LNCAP (cell line): ENCODE measurements at regions not wholly inside any gene's neighbourhood (a gene's known extent, or its start where the extent isn't known, plus 50 kb on each side); places are given as distances from the start of the nearest gene placed in this dataset.

ENCODE experiments used
- TF ChIP-seq, protein P1 (sequence below): fragments of 450-650 bp; IDR thresholded peaks from 2 replicates; pipeline ENCODE4 v1.5.1; 2017; ENCODE audit warnings: mild to moderate bottlenecking

- TF ChIP-seq, protein P1, sequence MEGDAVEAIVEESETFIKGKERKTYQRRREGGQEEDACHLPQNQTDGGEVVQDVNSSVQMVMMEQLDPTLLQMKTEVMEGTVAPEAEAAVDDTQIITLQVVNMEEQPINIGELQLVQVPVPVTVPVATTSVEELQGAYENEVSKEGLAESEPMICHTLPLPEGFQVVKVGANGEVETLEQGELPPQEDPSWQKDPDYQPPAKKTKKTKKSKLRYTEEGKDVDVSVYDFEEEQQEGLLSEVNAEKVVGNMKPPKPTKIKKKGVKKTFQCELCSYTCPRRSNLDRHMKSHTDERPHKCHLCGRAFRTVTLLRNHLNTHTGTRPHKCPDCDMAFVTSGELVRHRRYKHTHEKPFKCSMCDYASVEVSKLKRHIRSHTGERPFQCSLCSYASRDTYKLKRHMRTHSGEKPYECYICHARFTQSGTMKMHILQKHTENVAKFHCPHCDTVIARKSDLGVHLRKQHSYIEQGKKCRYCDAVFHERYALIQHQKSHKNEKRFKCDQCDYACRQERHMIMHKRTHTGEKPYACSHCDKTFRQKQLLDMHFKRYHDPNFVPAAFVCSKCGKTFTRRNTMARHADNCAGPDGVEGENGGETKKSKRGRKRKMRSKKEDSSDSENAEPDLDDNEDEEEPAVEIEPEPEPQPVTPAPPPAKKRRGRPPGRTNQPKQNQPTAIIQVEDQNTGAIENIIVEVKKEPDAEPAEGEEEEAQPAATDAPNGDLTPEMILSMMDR: no peak
Measured at GRCh38 chr12:30874455-30875321, 51.9 kb upstream of the TSPAN11 start.

DNA sequence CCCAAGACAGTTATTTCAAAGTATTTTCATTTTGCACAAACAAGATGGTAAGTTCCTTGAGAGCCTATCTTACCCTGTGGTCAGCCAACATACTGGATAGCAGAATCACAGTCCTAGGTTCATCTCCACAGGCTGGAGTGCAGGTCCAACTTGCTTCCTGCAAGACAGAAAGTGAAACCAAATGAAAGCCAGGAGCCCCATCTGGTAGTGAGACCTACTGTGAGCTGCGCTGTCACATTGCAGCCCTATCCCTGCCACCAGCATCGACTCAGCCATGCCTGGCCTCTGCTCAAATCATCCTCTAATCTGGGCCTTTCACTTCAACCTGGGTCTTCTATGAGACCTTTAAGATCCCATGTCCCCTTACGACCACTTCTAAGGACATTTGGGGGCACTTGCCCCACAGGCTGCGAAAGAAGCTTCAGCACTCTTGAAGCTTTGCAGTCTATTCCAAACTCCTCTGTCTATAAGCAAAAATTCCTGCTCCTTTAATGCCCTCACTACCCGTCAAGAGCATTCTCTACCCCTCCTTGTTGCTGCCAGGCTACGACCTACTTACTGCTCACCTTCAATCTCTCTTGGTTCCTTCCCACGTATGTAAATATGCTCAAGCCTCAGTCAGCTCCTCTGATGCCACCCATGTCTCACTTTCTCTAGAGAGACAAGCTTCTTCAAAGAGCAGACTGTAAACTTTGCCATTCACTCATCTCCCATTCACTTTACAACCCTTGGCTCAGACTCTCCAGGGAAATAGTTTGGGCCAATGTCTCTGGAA is 55.9 kb upstream of the TSPAN11 start:
- TF ChIP-seq, protein P1: no peak

DNA sequence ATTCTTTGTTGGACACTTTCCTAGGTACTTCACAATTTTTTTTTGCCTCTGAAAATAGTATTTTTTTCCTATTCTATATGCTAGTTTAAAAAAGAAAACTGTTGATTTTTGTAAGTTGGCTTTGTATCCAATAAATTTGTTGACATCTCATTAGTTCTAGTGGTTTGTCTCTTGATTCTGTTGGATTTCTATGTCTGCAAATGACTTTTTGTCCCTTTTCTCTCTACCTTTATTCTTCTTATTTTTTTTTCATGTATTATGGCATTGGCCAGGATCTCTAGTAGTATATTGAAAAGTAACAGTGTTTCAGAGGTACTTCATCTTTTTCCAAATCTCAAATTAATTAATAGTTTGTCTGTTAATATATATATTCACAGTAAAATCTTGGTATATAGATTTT is 59.1 kb upstream of the TSPAN11 start:
- TF ChIP-seq, protein P1: no peak

DNA sequence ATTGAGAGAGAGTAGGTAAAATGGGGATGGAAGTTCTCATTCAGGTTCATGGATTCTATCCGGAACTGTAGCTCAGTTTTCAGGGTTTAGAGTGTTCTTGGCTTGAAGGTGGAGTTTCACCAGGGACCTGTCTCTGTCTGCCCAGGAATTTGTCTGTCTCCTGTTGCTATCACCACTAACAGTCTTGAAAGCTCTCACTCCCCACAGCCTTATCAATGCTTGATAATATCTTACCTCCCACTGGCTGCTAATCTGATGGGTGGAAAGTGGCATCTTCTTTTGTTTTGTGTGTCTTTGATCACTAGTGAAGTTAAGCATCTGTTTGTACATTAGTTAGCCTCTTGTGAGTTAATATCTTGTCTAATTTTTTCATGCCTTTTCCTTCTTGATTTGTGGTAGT is 60.3 kb upstream of the TSPAN11 start:
- TF ChIP-seq, protein P1: no peak

DNA sequence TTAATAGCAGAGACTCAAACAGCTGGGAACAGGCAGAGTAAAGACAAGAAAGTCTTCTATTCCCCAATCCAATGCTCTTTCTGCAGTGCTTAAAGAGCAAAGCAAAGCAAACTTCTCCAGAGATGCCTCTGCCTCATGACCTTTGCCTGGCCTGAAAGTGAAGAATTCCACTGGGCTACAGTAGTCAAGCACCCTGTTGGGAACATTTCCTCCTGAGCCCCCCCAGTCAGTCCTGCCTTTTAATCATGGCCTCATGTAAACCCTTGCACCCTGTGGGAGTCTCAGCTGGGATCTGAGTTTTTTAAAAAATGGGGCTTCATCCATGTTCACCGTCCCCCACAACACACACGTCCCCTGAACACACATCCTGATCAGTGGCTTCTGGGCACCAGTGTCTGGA is 62.7 kb upstream of the TSPAN11 start:
- TF ChIP-seq, protein P1: no peak

GRCh38 chr12:30862486-30862885 is 64.1 kb upstream of the TSPAN11 start:
- TF ChIP-seq, protein P1: no peak

DNA sequence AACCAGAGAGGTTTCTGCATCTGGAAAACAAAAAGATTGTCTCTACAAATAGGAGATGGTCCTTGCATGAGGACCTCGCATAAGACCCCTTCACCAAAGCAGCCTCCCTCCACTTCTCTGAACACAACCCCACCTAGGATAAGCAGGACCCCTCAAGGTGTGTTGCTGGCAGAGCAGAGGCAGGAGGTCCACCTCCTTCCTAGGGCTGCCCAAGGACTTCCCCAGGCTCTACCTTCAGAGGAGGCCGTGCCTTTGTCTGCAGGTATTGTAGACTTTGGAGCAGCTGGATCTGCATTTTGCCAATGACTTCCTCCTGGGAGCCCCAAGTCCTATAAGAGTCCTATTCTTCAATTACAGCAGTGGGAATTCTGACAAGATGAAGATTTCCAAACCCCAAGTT is 67.3 kb upstream of the TSPAN11 start:
- TF ChIP-seq, protein P1: no peak
